ENCODE measurements at regions not wholly inside any gene's neighbourhood (a gene's known extent, or its start where the extent isn't known, plus 50 kb on each side); places are given as distances from the start of the nearest gene placed in this dataset.
"Not testable (repeated sequence)": the region's sequence is repeated elsewhere in the genome, so short reads cannot be mapped to it uniquely, and the experiment has no call there.

GRCh38 chrX:8105531-8105930, 65.5 kb downstream of the VCX2 start:
- DNase-seq (ENCODE audit: low spot score): no peak

DNA sequence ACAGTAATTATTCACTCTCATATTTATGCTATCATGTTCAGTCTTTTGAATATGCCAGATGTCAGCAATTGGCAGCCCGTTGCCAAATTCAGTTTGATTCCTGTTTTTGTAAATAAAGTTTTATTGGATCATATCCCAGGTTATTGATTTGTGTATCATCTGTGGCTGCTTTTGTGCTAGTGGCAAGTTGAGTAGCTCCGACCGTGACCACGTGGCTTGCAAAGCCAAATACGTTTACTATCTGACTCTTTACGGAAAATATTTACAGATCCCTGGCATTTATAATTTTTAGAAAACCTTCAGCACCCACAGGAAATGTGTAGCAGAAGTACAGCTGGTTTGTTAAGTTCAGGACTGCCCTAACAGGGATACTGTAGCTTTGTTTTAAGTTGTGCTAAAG, 67.4 kb downstream of the VCX2 start:
- no peak for DNase-seq (ENCODE audit: low spot score)

DNA sequence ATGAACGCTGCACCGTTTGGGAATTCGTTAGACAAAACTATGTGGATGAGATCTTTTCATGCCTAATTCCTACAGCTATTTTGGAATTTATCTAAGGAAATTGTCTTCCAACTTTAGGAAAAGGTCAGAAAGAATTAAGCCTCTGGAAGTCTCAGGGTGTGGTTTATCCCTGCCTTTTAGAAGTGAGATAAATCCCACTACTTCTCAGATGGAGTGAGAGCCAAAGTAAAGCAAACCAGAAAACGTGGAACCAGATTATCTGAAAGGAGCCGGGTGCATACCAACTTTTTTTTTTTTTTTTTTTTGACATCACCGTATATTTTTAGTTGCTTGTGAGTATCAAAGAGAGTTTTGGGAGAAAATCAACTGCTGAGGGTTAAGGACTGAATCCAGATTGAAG, 79.6 kb downstream of the VCX2 start:
- DNase-seq (ENCODE audit: low spot score): peak; percentile 55

DNA sequence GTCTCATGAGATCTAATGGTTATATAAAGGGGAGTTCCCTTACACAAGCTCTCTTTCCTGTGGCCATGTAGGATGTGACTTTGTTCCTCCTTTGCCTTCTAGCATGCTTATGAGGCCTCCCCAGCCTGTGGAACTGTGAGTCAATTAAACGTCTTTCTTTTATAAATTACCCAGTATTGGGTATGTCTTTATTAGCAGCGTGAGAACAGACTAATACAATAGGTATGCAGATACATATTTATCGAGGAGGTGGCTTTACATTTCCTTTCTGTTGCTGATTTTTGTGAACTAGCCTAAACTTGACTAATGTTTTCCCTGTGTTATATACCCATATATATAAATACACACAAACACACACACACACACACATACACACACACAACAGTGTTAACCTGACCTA, 80.2 kb downstream of the VCX2 start:
- DNase-seq (ENCODE audit: low spot score): no peak

DNA sequence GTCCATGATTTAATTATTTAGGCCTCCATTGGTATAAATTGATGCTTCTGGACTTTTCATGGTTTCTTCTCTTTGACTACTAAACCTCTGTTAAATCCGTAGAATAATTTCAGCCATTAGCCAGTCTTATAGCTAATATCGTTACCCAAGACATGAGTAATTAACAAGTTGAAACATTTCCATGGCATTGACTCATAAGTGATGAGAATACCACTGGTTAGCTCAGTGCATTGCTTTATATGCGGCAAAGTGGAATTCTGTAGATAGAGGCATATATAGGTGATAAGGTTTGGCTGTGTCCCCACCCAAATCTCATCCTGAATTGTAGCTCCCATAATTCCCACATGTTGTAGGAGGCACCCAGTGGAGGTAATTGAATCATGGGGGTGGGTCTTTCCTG, 80.6 kb downstream of the VCX2 start:
- DNase-seq (ENCODE audit: low spot score): no peak

DNA sequence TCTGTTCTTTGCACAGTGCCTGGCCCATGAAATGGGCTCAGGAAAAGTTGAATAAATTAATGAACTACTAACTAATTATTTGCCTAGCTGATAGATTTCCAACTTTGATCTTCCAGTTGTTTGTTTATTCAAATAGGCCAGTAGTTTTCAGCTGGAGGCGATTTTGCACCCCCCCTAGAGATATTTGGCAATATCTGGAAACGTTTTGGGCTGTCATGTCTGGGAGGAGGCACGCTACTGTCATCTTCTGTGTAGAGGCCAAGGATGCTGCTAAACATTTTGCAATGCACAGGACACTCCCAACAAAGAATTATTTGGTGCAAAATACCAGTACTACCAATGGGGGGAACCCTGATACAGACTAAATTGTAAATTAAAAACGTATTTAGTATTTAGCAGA, 81.9 kb downstream of the VCX2 start:
- DNase-seq (ENCODE audit: low spot score): no peak

DNA sequence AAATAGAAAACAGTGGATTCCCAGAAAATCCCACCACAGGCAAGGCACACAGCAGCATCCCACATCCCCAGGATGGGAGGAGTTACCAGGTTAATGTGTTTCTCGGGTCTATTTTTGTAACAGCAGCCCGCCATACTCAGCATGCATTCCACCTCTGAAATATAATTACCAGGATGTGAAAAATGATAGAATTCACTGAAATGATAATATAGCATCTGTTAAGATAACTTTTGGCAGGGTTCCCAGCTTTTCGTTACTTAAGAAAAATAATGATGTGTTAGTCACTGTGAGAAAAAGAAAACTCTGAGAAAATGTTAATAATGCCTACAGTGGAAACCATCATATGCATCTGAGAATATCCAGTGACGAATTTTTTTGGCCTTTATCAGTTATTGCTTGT, 87.1 kb downstream of the VCX2 start:
- peak; percentile 76 for DNase-seq (ENCODE audit: low spot score)

- peak; percentile 24 for DNase-seq (ENCODE audit: low spot score)
Observed at GRCh38 chrX:8083286-8083685, 87.8 kb downstream of the VCX2 start.

- DNase-seq (ENCODE audit: low spot score): no peak
Observed at GRCh38 chrX:8075636-8076035, 95.4 kb downstream of the VCX2 start.

GRCh38 chrX:8067754-8068462, 103.2 kb downstream of the VCX2 start:
- peak; percentile 63 for DNase-seq (ENCODE audit: low spot score)

DNA sequence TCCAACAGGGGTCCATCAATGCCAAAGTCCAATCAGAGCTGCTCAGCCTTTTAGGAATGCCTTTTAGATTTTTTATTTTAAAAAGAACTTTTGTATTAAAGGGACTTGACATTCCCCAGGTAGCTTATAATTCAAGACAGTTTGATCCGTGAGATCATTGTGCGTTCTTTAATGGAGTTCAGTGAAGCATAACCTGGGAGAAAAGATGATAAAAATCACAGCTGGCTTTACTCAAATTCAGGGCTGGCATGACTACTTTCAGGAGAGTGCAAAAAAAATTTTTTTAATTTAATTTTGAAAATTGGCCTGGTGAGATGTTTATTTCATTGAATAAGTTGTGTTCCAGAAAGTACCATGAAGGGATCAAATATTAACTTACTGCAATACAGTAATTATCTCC, 118.2 kb downstream of the VCX2 start:
- DNase-seq (ENCODE audit: low spot score): no peak

DNA sequence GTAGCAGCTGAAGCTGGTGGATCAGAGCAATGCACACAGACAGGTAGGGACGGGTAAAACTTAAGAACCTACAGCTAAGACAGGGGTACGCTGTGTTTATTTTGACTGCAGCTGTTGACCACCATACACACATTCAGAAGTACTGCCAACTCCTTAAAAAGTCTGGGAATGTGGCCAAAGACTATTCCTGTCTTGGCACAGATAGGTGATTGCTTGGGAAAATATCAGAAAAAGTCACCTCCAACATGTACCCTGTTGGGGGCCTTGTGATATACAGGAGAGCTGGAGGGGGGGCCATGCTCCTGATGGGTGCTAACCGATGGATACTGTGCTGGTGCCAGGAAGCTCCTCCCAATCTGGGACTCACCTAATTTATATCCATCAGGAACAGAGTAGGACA, 121.2 kb downstream of the VCX2 start:
- DNase-seq (ENCODE audit: low spot score): no peak

DNA sequence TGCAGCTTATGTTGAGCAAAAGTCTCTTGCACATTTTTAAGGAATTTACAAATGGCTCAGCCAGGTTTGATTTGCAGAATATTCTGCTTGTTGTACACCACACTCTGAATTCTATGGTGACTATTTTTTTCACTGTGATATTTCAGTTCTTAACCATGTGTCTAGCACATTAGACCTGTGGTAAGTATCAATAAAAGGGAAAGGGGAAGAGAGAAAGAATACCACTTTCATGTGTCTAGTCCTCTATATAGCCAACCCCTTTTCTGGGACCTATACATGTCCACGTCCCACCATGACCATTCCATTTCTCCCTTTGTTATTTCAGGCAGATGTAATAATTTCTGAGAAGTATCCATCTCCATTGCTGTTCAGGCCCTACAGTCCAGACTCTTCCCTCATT, 121.3 kb upstream of the PNPLA4 start:
- no peak for DNase-seq (ENCODE audit: low spot score)

DNA sequence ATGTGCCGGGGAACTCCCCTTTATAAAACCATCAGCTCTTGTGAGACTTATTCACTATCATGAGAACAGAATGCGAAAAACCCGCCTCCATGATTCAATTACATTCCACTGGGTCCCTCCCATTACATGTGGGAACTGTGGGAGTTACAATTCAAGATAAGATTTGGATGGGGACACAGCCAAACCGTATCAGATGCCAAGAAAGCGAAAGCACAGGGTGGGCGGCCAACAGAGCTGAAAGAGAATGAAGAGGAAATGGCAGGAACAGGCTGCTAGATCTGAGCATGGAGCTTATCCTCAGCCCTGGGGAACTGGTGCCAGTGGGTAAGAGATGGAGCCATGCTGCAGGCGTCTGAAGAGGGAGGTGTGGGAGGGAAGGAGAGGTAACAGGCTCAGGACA, 117.7 kb upstream of the PNPLA4 start:
- no peak for DNase-seq (ENCODE audit: low spot score)

GRCh38 chrX:8043546-8043945, 116.3 kb upstream of the PNPLA4 start:
- DNase-seq (ENCODE audit: low spot score): no peak

DNA sequence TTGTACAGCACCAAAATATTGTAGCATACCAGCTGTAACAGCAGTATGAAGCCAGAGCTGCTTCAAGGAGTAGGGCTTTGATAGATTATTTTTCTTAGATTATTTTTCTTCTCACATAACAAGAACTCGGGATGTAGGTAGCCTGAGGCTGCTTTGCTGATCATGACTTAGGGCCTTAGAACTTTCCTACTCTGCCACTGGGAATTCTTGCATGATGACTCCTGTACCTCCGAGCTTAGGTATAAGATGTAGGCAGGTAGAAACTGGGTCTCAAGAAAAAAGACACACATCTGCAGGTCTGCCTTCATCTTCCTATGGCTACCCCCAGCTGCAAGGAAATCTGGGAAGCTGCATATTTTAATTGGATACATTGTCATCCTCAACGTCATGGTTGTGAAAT, 115.9 kb upstream of the PNPLA4 start:
- DNase-seq (ENCODE audit: low spot score): no peak

- no peak for DNase-seq (ENCODE audit: low spot score)
Observed at GRCh38 chrX:8042304-8042703, 115.1 kb upstream of the PNPLA4 start.

DNA sequence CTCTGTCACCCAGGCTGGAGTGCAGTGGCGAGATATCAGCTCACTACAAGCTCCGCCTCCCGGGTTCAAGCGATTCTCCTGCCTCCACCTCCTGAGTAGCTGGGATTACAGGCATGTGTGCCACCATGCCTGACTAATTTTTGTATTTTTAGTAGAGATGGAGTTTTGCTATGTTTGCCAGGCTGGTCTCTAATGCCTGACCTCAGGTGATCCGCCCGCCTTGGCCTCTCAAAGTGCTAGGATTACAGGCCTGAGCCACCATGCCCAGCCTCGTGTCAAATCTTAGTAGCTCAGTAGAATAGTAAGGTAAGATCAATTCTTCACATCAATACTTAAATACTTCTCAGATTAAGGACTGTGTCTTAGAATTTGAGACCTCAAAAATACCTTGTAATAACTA, 112.5 kb upstream of the PNPLA4 start:
- DNase-seq (ENCODE audit: low spot score): not testable (repeated sequence)

DNA sequence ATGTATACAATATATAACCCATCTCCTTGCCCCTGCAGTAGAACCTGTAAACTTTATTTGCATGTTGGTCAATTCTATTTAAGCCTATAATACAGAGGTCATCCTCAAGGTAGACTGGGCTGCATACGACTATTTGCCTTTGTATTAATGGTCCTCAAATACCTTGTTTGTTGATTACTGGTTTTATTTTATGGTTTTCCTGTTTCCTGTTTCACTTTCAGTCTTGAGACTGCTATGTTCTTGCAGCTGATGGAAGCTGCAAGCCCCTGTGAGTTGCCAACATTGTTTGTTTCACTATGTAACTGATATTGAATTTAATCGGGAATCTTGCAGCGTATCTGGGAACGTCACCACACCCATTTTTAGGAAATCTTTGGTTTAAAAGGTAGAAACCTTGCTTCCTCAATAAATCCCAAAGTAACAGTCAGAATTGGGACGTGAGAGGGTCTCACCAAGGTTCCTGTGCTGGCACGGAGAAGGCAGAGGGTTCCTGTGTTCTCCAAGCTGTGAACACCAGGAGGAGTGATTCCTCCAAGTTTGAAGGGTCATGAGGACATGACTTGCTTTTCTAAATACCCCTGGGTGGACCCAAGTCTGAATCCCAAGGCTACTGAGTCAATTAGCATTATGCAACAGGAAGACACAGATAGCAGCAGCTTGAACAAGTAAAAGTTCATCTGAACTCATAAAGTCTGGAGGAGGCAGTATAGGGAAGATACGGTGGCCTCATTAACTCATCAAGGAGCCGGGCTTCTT, 110.6 kb upstream of the PNPLA4 start:
- no peak for DNase-seq (ENCODE audit: low spot score)

GRCh38 chrX:8036914-8037313, 109.7 kb upstream of the PNPLA4 start:
- no peak for DNase-seq (ENCODE audit: low spot score)

- no peak for DNase-seq (ENCODE audit: low spot score)
Observed at GRCh38 chrX:8034058-8034457, 106.8 kb upstream of the PNPLA4 start.

DNA sequence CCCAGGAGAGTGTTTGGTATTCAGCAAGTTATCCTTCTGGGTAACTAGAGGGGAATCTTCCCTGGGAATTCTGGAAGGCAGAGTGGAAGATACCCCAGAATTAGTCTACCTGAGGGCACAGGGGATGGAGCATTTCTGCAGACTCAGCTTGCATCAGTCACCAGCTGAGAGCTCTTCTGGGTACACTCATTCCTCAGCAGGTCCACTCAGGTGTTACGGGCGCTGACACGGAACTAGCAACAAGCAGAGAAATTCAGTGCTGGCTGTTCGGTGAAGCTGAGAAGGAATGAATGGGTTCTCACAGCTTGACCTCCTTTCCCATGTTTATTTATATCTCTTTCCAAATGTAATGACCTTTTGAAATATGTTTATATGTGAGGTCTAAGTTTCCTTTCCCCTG, 106.0 kb upstream of the PNPLA4 start:
- no peak for DNase-seq (ENCODE audit: low spot score)

DNA sequence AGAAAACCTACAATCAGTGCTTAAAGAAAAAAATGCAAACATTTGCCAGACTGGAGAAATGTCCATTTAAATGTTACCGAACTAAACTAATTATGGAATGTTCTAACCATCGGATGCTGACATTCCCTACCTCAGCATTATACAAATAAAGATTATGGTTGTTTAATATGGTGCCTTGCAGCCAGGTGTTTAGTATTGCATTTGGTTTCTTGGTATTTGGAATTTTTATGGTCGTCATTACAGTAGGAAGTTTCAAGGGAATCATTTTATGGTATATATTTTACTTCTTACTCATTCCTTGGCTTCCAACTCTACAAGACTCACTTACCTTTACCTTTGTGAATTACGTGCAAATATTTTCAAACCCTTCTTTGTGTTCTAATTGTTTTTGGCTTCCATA, 103.1 kb upstream of the PNPLA4 start:
- DNase-seq (ENCODE audit: low spot score): no peak

DNA sequence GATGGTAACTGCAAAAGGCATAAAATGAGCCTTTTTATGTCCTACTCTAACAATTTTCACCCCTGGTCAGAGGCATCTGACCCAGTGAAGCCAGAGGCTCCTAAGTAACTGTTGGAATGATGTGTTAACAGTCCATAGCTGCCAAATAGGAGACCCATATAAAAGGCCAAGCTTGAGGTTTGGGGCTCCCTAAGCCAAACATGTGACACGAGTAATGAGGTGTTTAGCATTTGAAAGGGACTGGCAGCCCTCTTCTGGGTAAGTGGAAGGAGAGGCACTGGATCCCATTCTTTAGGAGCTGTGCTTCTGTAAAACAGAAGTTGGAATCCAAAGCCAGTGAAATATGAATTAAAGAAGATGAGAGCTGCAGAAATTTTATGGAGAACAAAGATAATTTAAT, 100.6 kb upstream of the PNPLA4 start:
- no peak for DNase-seq (ENCODE audit: low spot score)
